HEK293 (cell line): ENCODE measurements at regions not wholly inside any gene's neighbourhood (a gene's known extent, or its start where the extent isn't known, plus 50 kb on each side); places are given as distances from the start of the nearest gene placed in this dataset.

ENCODE experiments used
- BCL11B ChIP-seq: fragments of 450-650 bp; formaldehyde crosslinking; IDR thresholded peaks from 2 replicates; pipeline ENCODE4 v1.5.1; 2016; ENCODE audit warnings: low read depth, missing biosample characterization, missing genetic modification characterization
- HOXD13 ChIP-seq: sonication (generic); formaldehyde crosslinking; IDR thresholded peaks from 2 replicates; pipeline ENCODE4 v1.8.0; 2022; ENCODE audit warnings: missing genetic modification reagents, borderline replicate concordance
- MZF1 ChIP-seq: fragments of 450-650 bp; formaldehyde crosslinking; IDR thresholded peaks from 2 replicates; pipeline ENCODE4 v1.5.1; 2017; ENCODE audit warnings: missing biosample characterization, missing genetic modification characterization, borderline replicate concordance
- TCF7L2 ChIP-seq: IDR thresholded peaks from 2 replicates; pipeline ENCODE4 v1.6.1; 2011; ENCODE audit warnings: low read depth, mild to moderate bottlenecking, inconsistent platforms, low read length, moderate library complexity, borderline replicate concordance
- TRIM28 ChIP-seq: IDR thresholded peaks from 2 replicates; pipeline ENCODE4 v1.6.1; 2011; ENCODE audit warnings: low read length, control low read depth, borderline replicate concordance
- ZNF274 ChIP-seq, 2 experiments: fragments of 200-500 bp in 1 of 2; fragments of 450-650 bp in 1 of 2; sonication (Bioruptor generic) in 1 of 2; formaldehyde crosslinking in 1 of 2; IDR thresholded peaks; 2 replicates each; pipeline versions ENCODE4 v1.5.1 to v1.6.1; 2014 to 2016; ENCODE audit warnings: borderline replicate concordance in 1 of 2, inconsistent platforms in 1 of 2, low read length in 1 of 2, missing biosample characterization in 1 of 2, missing genetic modification characterization in 1 of 2
- ZNF521 ChIP-seq: fragments of 450-650 bp; formaldehyde crosslinking; IDR thresholded peaks from 2 replicates; pipeline ENCODE4 v1.5.1; 2017; ENCODE audit warnings: missing biosample characterization, mild to moderate bottlenecking, missing genetic modification characterization
- ZNF664 ChIP-seq: fragments of 450-650 bp; formaldehyde crosslinking; IDR thresholded peaks from 2 replicates; pipeline ENCODE4 v1.5.1; 2016; ENCODE audit warnings: missing biosample characterization, missing genetic modification characterization
- TF ChIP-seq, protein P1 (sequence below): fragments of 450-650 bp; formaldehyde crosslinking; IDR thresholded peaks from 2 replicates; pipeline ENCODE4 v1.5.1; 2016; ENCODE audit warnings: missing biosample characterization, missing genetic modification characterization
- TF ChIP-seq, protein P2 (sequence below): fragments of 450-650 bp; formaldehyde crosslinking; IDR thresholded peaks from 2 replicates; pipeline ENCODE4 v1.5.1; 2016; ENCODE audit warnings: missing biosample characterization, missing genetic modification characterization
- TF ChIP-seq, protein P3 (sequence below): sonication (generic); formaldehyde crosslinking; IDR thresholded peaks from 2 replicates; pipeline ENCODE4 v1.8.1; 2022; ENCODE audit warnings: mild to moderate bottlenecking, moderate library complexity, missing genetic modification reagents
- TF ChIP-seq, protein P4 (sequence below): fragments of 450-650 bp; IDR thresholded peaks from 2 replicates; pipeline ENCODE4 v1.5.1; 2018; ENCODE audit warnings: missing biosample characterization, missing genetic modification characterization
- TF ChIP-seq, protein P5 (sequence below): fragments of 450-650 bp; formaldehyde crosslinking; conservative IDR thresholded peaks from 2 replicates; pipeline ENCODE4 v1.5.1; 2016; ENCODE audit warnings: low read depth, missing biosample characterization, missing genetic modification characterization

DNA sequence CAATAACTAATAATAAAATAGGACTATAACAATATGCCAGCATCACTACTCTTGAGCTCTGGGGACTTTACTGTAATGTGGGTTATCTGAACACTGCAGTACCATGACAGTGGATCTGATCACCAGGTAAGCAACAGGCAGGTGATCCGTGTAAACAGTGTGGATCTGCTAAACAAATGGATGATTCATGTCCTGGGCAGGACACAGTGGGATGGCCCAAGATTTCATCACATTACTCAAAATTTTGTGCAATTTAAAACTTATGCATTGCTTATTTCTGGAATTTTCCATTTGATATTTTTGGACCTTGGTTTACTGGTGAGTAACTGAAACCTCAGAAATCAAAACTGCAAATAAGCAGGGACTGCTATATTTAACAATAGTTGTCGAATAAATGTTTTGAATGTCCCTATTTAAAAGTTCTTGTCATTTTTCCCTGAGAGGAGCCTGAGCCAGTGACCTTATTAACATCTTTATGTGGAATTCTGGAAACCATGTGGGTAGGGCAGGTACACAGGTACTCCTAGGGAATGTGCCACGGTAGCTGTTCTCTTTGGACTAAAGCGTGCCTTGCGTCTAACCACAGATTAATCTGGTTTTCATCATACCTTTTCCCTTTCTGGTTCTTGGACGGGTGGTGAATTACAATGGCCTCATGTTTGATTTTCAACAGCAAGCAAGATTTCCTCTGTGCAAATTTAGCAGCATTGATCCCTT, 214.5 kb upstream of the SASH1 start:
- TF ChIP-seq, protein P1, sequence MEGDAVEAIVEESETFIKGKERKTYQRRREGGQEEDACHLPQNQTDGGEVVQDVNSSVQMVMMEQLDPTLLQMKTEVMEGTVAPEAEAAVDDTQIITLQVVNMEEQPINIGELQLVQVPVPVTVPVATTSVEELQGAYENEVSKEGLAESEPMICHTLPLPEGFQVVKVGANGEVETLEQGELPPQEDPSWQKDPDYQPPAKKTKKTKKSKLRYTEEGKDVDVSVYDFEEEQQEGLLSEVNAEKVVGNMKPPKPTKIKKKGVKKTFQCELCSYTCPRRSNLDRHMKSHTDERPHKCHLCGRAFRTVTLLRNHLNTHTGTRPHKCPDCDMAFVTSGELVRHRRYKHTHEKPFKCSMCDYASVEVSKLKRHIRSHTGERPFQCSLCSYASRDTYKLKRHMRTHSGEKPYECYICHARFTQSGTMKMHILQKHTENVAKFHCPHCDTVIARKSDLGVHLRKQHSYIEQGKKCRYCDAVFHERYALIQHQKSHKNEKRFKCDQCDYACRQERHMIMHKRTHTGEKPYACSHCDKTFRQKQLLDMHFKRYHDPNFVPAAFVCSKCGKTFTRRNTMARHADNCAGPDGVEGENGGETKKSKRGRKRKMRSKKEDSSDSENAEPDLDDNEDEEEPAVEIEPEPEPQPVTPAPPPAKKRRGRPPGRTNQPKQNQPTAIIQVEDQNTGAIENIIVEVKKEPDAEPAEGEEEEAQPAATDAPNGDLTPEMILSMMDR (tag by site-specific recombination): no peak
- TF ChIP-seq BCL11B (tag by site-specific recombination) (no peak), ZNF664 (no peak), TRIM28 (no peak), TCF7L2 (no peak), ZNF274 (IDR thresholded peaks at IDR 0.05; ENCODE audit: low read length) (no peak), ZNF274 (tag by site-specific recombination; IDR thresholded peaks at IDR 0.05; ENCODE audit: borderline replicate concordance) (no peak), MZF1 (no peak), HOXD13 (CRISPR knock-in tag) (no peak), ZNF521 (tag by site-specific recombination) (no peak)
- TF ChIP-seq, protein P2, sequence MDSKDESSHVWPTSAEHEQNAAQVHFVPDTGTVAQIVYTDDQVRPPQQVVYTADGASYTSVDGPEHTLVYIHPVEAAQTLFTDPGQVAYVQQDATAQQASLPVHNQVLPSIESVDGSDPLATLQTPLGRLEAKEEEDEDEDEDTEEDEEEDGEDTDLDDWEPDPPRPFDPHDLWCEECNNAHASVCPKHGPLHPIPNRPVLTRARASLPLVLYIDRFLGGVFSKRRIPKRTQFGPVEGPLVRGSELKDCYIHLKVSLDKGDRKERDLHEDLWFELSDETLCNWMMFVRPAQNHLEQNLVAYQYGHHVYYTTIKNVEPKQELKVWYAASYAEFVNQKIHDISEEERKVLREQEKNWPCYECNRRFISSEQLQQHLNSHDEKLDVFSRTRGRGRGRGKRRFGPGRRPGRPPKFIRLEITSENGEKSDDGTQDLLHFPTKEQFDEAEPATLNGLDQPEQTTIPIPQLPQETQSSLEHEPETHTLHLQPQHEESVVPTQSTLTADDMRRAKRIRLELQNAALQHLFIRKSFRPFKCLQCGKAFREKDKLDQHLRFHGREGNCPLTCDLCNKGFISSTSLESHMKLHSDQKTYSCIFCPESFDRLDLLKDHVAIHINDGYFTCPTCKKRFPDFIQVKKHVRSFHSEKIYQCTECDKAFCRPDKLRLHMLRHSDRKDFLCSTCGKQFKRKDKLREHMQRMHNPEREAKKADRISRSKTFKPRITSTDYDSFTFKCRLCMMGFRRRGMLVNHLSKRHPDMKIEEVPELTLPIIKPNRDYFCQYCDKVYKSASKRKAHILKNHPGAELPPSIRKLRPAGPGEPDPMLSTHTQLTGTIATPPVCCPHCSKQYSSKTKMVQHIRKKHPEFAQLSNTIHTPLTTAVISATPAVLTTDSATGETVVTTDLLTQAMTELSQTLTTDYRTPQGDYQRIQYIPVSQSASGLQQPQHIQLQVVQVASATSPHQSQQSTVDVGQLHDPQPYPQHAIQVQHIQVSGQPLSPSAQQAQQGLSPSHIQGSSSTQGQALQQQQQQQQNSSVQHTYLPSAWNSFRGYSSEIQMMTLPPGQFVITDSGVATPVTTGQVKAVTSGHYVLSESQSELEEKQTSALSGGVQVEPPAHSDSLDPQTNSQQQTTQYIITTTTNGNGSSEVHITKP: no peak
- TF ChIP-seq, protein P3, sequence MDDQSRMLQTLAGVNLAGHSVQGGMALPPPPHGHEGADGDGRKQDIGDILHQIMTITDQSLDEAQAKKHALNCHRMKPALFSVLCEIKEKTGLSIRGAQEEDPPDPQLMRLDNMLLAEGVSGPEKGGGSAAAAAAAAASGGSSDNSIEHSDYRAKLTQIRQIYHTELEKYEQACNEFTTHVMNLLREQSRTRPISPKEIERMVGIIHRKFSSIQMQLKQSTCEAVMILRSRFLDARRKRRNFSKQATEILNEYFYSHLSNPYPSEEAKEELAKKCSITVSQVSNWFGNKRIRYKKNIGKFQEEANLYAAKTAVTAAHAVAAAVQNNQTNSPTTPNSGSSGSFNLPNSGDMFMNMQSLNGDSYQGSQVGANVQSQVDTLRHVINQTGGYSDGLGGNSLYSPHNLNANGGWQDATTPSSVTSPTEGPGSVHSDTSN (CRISPR knock-in tag): no peak
- TF ChIP-seq, protein P4, sequence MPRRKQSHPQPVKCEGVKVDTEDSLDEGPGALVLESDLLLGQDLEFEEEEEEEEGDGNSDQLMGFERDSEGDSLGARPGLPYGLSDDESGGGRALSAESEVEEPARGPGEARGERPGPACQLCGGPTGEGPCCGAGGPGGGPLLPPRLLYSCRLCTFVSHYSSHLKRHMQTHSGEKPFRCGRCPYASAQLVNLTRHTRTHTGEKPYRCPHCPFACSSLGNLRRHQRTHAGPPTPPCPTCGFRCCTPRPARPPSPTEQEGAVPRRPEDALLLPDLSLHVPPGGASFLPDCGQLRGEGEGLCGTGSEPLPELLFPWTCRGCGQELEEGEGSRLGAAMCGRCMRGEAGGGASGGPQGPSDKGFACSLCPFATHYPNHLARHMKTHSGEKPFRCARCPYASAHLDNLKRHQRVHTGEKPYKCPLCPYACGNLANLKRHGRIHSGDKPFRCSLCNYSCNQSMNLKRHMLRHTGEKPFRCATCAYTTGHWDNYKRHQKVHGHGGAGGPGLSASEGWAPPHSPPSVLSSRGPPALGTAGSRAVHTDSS (tag by site-specific recombination): no peak
- TF ChIP-seq, protein P5, sequence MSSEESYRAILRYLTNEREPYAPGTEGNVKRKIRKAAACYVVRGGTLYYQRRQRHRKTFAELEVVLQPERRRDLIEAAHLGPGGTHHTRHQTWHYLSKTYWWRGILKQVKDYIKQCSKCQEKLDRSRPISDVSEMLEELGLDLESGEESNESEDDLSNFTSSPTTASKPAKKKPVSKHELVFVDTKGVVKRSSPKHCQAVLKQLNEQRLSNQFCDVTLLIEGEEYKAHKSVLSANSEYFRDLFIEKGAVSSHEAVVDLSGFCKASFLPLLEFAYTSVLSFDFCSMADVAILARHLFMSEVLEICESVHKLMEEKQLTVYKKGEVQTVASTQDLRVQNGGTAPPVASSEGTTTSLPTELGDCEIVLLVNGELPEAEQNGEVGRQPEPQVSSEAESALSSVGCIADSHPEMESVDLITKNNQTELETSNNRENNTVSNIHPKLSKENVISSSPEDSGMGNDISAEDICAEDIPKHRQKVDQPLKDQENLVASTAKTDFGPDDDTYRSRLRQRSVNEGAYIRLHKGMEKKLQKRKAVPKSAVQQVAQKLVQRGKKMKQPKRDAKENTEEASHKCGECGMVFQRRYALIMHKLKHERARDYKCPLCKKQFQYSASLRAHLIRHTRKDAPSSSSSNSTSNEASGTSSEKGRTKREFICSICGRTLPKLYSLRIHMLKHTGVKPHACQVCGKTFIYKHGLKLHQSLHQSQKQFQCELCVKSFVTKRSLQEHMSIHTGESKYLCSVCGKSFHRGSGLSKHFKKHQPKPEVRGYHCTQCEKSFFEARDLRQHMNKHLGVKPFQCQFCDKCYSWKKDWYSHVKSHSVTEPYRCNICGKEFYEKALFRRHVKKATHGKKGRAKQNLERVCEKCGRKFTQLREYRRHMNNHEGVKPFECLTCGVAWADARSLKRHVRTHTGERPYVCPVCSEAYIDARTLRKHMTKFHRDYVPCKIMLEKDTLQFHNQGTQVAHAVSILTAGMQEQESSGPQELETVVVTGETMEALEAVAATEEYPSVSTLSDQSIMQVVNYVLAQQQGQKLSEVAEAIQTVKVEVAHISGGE: no peak
